CD4-positive, alpha-beta T cell treated with Interleukin-12 subunit alpha and Interleukin-12 subunit beta, for 1 hour (primary cell): ENCODE measurements at regions not wholly inside any gene's neighbourhood (a gene's known extent, or its start where the extent isn't known, plus 50 kb on each side); places are given as distances from the start of the nearest gene placed in this dataset.

ENCODE experiments used
- DNase-seq: peaks from one replicate; pipeline ENCODE4 v3.0.0-alpha.2; 2020

GRCh38 chr6:148271711-148272439 is 70.8 kb upstream of the SASH1 start:
- DNase-seq = no peak

GRCh38 chr6:148272597-148272996 is 70.0 kb upstream of the SASH1 start:
- no peak for DNase-seq

- no peak for DNase-seq
Measured at GRCh38 chr6:148273962-148274752, 68.5 kb upstream of the SASH1 start.

- no peak for DNase-seq
Measured at GRCh38 chr6:148274809-148275208, 67.8 kb upstream of the SASH1 start.

GRCh38 chr6:148285205-148285604 is 57.4 kb upstream of the SASH1 start:
- no peak for DNase-seq

GRCh38 chr6:148286563-148286962 is 56.1 kb upstream of the SASH1 start:
- no peak for DNase-seq

- no peak for DNase-seq
Measured at GRCh38 chr6:148287623-148288333, 54.9 kb upstream of the SASH1 start.

GRCh38 chr6:148288541-148288940 is 54.1 kb upstream of the SASH1 start:
- DNase-seq = no peak

- no peak for DNase-seq
Measured at GRCh38 chr6:148289153-148289552, 53.5 kb upstream of the SASH1 start.

- DNase-seq = no peak
Measured at GRCh38 chr6:148291876-148292275, 50.8 kb upstream of the SASH1 start.
